A549 (cell line): ENCODE measurements at regions not wholly inside any gene's neighbourhood (a gene's known extent, or its start where the extent isn't known, plus 50 kb on each side); places are given as distances from the start of the nearest gene placed in this dataset.
A peak's percentile ranks its signal among the peaks of the same experiment; 100 is the strongest.

Source experiments
- ATAC-seq, 2 experiments: fragments of 200-7000 bp in 1 of 2; fragments of >200 bp in 1 of 2; cut with Nextera tagmentation in 1 of 2; cut with Tn5 transposase in 1 of 2; 3 replicates each; pipeline versions ENCODE4 v1.8.0 to v1.9.1; 2018 to 2020; ENCODE audit warnings: mild to moderate bottlenecking in 1 of 2, moderate library complexity in 1 of 2
- CTCF ChIA-PET: fragments of 300-600 bp; sonication (Branson Sonifier 250); formaldehyde crosslinking; extraction: SDS; loops from one replicate; lab custom pipeline; 2021; ENCODE audit warnings: antibody characterized with exemption, inconsistent platforms; lab: Yijun Ruan, JAX
- POLR2A ChIA-PET: fragments of 350-600 bp; formaldehyde crosslinking; extraction: SDS; loops from one replicate; lab custom pipeline; 2021; ENCODE audit warnings: antibody characterized with exemption, inconsistent platforms; lab: Yijun Ruan, JAX
- DNase-seq, 2 experiments: peaks; one replicate each; pipeline versions ENCODE4 v3.0.0 to v3.0.0-alpha.2; 2011 to 2016; ENCODE audit warnings: low read depth in 1 of 2, low spot score in 1 of 2
- FAIRE-seq: peaks from 2 replicates; lab custom pipeline; 2011; peaks lifted over from hg19 to GRCh38; lab: Jason Lieb, UNC
- H3K27ac ChIP-seq, 2 experiments: fragments of >200 bp; sonication (Bioruptor Twin); formaldehyde crosslinking; 3 replicates each; pipeline ENCODE4 v1.5.1; 2016 to 2017
- H3K4me1 ChIP-seq: fragments of >200 bp; sonication (Bioruptor Twin); formaldehyde crosslinking; 3 replicates; pipeline ENCODE4 v1.6.1; 2016
- H3K4me2 ChIP-seq: fragments of >200 bp; sonication (Bioruptor Twin); formaldehyde crosslinking; 3 replicates; pipeline ENCODE4 v1.6.1; 2016
- H3K4me3 ChIP-seq: fragments of >200 bp; sonication (Bioruptor Twin); formaldehyde crosslinking; 3 replicates; pipeline ENCODE4 v1.5.1; 2016
- H3K9me3 ChIP-seq: fragments of >200 bp; sonication (Bioruptor Twin); formaldehyde crosslinking; 3 replicates; pipeline ENCODE4 v1.6.1; 2016
- BHLHE40 ChIP-seq: IDR thresholded peaks from 2 replicates; pipeline ENCODE4 v1.6.1; 2012; ENCODE audit warnings: low read depth, low read length, inconsistent platforms
- CBX2 ChIP-seq: fragments of 200-600 bp; sonication (generic); IDR thresholded peaks from 2 replicates; pipeline ENCODE4 v1.6.1; 2016; ENCODE audit warnings: low read depth, mild to moderate bottlenecking, borderline replicate concordance
- CBX8 ChIP-seq: fragments of 200-600 bp; sonication (generic); IDR thresholded peaks from 2 replicates; pipeline ENCODE4 v1.6.1; 2016
- CEBPB ChIP-seq, 2 experiments: fragments of >200 bp in 1 of 2; sonication (Bioruptor Twin) in 1 of 2; formaldehyde crosslinking in 1 of 2; IDR thresholded peaks; 2 replicates each; pipeline ENCODE4 v1.6.1; 2012 to 2016
- EHF ChIP-seq: fragments of 250-450 bp; sonication (Bioruptor Pico); IDR thresholded peaks from 2 replicates; pipeline ENCODE4 v1.5.0; 2020; ENCODE audit warnings: mild to moderate bottlenecking
- EHMT2 ChIP-seq: fragments of 200-600 bp; sonication (generic); IDR thresholded peaks from 2 replicates; pipeline ENCODE4 v1.6.1; 2016; ENCODE audit warnings: antibody characterized with exemption, low read depth, mild to moderate bottlenecking, moderate library complexity
- EP300 ChIP-seq, 2 experiments: fragments of >200 bp; sonication (Bioruptor Twin); formaldehyde crosslinking; IDR thresholded peaks; 2 replicates in 1 of 2; 3 replicates in 1 of 2; pipeline ENCODE4 v1.6.1; 2016 to 2017
- ESRRA ChIP-seq: fragments of 150-350 bp; IDR thresholded peaks from 2 replicates; pipeline ENCODE4 v1.6.1; 2014; ENCODE audit warnings: mild to moderate bottlenecking, low read length, borderline replicate concordance
- FOSL2 ChIP-seq, 2 experiments: fragments of 450-650 bp in 1 of 2; fragments of >200 bp in 1 of 2; sonication (Bioruptor Twin) in 1 of 2; formaldehyde crosslinking; IDR thresholded peaks; 2 replicates each; pipeline versions ENCODE4 v1.5.0 to v1.6.1; 2016 to 2020; ENCODE audit warnings: mild to moderate bottlenecking in 1 of 2, moderate library complexity in 1 of 2
- HEYL ChIP-seq: fragments of 250-450 bp; sonication (Bioruptor Pico); IDR thresholded peaks from 2 replicates; pipeline ENCODE4 v1.8.0; 2021; ENCODE audit warnings: mild to moderate bottlenecking, moderate library complexity
- HOXB5 ChIP-seq: fragments of 250-450 bp; sonication (Bioruptor Pico); IDR thresholded peaks from 2 replicates; pipeline ENCODE4 v1.5.0; 2020; ENCODE audit warnings: mild to moderate bottlenecking, moderate library complexity
- KDM5A ChIP-seq: fragments of 200-600 bp; sonication (generic); IDR thresholded peaks from 2 replicates; pipeline ENCODE4 v1.6.1; 2016; ENCODE audit warnings: antibody characterized with exemption, mild to moderate bottlenecking
- MYC ChIP-seq: IDR thresholded peaks from 2 replicates; pipeline ENCODE4 v1.6.1; 2012; ENCODE audit warnings: mild to moderate bottlenecking, inconsistent platforms, low read length, improper control_type of control experiment, borderline replicate concordance
- NFE2L2 ChIP-seq: fragments of 150-350 bp; conservative IDR thresholded peaks from 2 replicates; pipeline ENCODE4 v1.6.1; 2014; ENCODE audit warnings: low read length
- POLR2A ChIP-seq: IDR thresholded peaks from 2 replicates; pipeline ENCODE4 v1.6.1; 2012; ENCODE audit warnings: mild to moderate bottlenecking, low read length
- RAD21 ChIP-seq, 2 experiments: fragments of >200 bp in 1 of 2; sonication (Bioruptor Twin) in 1 of 2; formaldehyde crosslinking in 1 of 2; IDR thresholded peaks in 1 of 2; conservative IDR thresholded peaks in 1 of 2; 2 replicates in 1 of 2; 3 replicates in 1 of 2; pipeline ENCODE4 v1.6.1; 2012 to 2018; ENCODE audit warnings: inconsistent platforms in 1 of 2
- RARB ChIP-seq: fragments of 250-450 bp; sonication (Bioruptor Pico); IDR thresholded peaks from 2 replicates; pipeline ENCODE4 v1.8.0; 2021; ENCODE audit warnings: mild to moderate bottlenecking, moderate library complexity
- RFX5 ChIP-seq: fragments of 450-650 bp; IDR thresholded peaks from 2 replicates; pipeline ENCODE4 v1.7.1; 2014; ENCODE audit warnings: antibody characterized with exemption, mild to moderate bottlenecking, moderate library complexity
- TFCP2L1 ChIP-seq: fragments of 250-450 bp; sonication (Bioruptor Pico); IDR thresholded peaks from 2 replicates; pipeline ENCODE4 v1.5.0; 2021; ENCODE audit warnings: mild to moderate bottlenecking
- TP53 ChIP-seq: fragments of 250-450 bp; sonication (Bioruptor Pico); IDR thresholded peaks from 2 replicates; pipeline ENCODE4 v1.5.0; 2021; ENCODE audit warnings: mild to moderate bottlenecking, moderate library complexity
- ZC3H11A ChIP-seq: fragments of 450-650 bp; IDR thresholded peaks from 2 replicates; pipeline ENCODE4 v1.6.1; 2014; ENCODE audit warnings: antibody characterized with exemption, mild to moderate bottlenecking
- WGBS: methylation state at CpG from one replicate; pipeline ENCODE4 v1.1.6; 2017; ENCODE audit errors: missing lambda C conversion rate; 5-methylcytosine and 5-hydroxymethylcytosine counted together
- TF ChIP-seq, protein P1 (sequence below): IDR thresholded peaks from 2 replicates; pipeline ENCODE4 v1.6.1; 2012
- TF ChIP-seq, protein P2 (sequence below): fragments of 450-650 bp; IDR thresholded peaks from 2 replicates; pipeline ENCODE4 v1.6.1; 2014; ENCODE audit warnings: antibody characterized with exemption
- TF ChIP-seq, protein P3 (sequence below): IDR thresholded peaks from 2 replicates; pipeline ENCODE4 v1.6.1; 2012; ENCODE audit warnings: low read depth, borderline replicate concordance

DNA sequence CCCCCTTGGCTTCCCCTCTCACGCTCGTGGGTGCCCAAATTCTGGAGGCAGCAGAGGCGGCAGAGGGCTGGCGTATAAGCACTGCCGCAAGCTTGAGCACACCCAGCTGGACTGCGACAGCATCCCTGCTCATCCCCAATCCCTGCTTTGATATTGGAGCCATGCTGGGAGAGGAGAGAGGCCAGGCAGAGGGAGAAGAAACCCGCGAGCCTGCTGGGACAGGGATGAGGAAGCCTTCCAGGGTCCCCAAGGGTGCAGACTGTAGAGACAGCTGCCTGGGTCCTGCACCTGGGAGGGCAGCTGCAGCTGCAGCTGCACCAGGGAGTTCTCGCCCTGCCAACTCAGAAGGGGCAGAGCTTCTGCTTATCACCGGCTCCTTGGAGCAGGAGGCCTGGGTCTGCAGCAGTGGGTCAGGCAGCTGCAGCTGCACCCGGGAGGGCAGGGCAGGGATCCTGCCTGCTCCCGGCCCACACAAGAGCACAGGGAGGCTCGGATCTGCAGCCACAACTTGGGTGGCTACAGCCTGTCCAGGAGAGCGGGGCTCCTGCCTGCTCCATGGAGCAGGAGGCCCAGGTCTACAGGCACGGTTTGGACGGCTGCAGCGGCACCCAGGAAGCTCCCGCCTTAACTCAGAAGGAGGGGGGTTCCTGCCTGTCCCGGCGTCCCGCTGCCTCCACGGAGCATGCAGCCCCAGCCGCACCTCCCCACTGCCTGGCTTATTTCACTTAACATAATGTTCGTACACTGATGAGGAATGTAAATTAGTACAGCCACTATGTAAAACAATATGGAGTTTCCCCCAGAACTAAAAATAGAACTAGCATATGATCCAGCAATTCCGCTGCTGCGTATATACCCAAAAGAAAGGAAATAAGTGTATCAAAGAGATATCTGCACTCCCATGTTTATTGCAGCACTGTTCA is 60.4 kb upstream of the SGPP1 start:
- no peak overlapping the region for H3K4me3 ChIP-seq
- FAIRE-seq (no peak), ATAC-seq (peak; percentile 24 to 43; a peak in 4 of 6 replicates), DNase-seq (no peak)
- ChIA-PET POLR2A (no interaction called here), CTCF (interaction anchor here (0.9 to 1.9 kb wide), 4 partner anchors 11 to 516 kb away, joined by 3 to 5 read pairs (median 3); no protein-coding TSS in a partner anchor)
- H3K4me2 ChIP-seq: no peak overlapping the region
- WGBS: 86% methylated on average over 11 of the region's 26 CpGs
- TF ChIP-seq NFE2L2: no peak
- no peaks in the 10 kb centered on the region for H3K4me1 ChIP-seq
- H3K9me3 ChIP-seq: no peaks in the 10 kb centered on the region
- H3K27ac ChIP-seq: no peak overlapping the region

DNA sequence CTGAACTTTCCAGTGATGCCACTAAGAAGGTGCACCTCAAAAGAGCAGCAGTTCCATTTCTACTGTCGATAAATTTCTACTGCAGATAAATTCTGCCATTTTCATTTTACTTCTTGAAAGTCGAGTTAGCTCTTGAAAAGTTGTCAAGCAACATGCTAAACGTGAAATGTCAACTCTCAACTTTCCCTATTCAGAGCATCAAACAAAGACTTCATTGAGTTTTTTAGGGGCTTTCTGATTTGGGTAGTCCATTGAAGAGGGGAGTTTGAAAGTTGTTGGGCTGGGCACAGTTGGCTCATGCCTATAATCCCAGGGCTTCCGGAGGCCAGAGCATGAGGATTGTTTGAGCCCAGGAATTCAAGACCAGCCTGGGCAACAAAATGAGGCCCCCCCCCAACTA is 59.4 kb upstream of the SYNE2 start:
- Histone ChIP-seq H3K4me1 (no peaks in the 10 kb centered on the region), H3K4me2 (no peak overlapping the region), H3K4me3 (no peak overlapping the region), H3K9me3 (no peaks in the 10 kb centered on the region), H3K27ac (no peak overlapping the region)
- FAIRE-seq (no peak), DNase-seq (no peak), ATAC-seq (no peak)
- ChIA-PET POLR2A (no interaction called here), CTCF (interaction anchor here (1.0 kb wide), 1 partner anchor 137 kb away, joined by 3 read pairs; no protein-coding TSS in a partner anchor)
- 53% methylated on average over 4 of the region's 4 CpGs for WGBS
- no peak for TF ChIP-seq KDM5A
- no peak for TF ChIP-seq NFE2L2
- no peak for TF ChIP-seq ESRRA
- TF ChIP-seq FOSL2 (IDR thresholded peaks at IDR 0.05): no peak
- TF ChIP-seq FOSL2 (CRISPR knock-in tag; IDR thresholded peaks at IDR 0.05): no peak

DNA sequence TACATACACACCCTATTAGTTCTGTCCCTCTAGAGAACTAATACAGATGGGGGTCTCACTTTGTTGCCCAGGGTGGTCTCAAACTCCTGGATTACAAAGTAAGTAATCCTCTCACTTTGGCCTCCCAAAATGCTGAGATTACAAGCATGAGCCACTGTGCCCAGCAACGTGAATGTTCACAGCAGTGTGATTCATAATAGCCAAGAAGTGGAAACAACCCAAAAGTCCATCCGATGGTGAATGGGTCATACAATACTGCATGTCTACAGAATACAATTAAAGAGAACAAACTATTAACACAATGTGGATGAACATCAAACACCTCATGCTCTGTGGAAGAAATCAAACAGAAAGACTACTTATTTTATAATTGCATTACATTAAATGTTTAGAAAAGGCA is 57.3 kb upstream of the SYNE2 start:
- ChIA-PET POLR2A (no interaction called here), CTCF (interaction anchor here (1.2 kb wide), 1 partner anchor 500 kb away, joined by 8 read pairs; no protein-coding TSS in a partner anchor)
- DNase-seq (no peak), FAIRE-seq (no peak), ATAC-seq (no peak)
- TF ChIP-seq RARB (CRISPR knock-in tag): no peak
- TF ChIP-seq TFCP2L1 (CRISPR knock-in tag): no peak
- TF ChIP-seq CBX8: no peak
- no peak for TF ChIP-seq ZC3H11A
- no peak for TF ChIP-seq POLR2A
- no peak for TF ChIP-seq CEBPB (IDR thresholded peaks at IDR 0.05)
- no peak for TF ChIP-seq EHF (CRISPR knock-in tag)
- TF ChIP-seq HOXB5 (CRISPR knock-in tag): no peak
- no peak for TF ChIP-seq RAD21 (conservative IDR thresholded peaks at IDR 0.05 in 1 of 2, IDR thresholded peaks at IDR 0.05 in 1 of 2)
- no peak for TF ChIP-seq HEYL (CRISPR knock-in tag)
- TF ChIP-seq MYC: no peak
- TF ChIP-seq, protein P1, sequence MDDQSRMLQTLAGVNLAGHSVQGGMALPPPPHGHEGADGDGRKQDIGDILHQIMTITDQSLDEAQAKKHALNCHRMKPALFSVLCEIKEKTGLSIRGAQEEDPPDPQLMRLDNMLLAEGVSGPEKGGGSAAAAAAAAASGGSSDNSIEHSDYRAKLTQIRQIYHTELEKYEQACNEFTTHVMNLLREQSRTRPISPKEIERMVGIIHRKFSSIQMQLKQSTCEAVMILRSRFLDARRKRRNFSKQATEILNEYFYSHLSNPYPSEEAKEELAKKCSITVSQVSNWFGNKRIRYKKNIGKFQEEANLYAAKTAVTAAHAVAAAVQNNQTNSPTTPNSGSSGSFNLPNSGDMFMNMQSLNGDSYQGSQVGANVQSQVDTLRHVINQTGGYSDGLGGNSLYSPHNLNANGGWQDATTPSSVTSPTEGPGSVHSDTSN: no peak
- TF ChIP-seq KDM5A: no peak
- no peak for TF ChIP-seq EP300 (IDR thresholded peaks at IDR 0.05)
- TF ChIP-seq CBX2: no peak
- Histone ChIP-seq H3K27ac (no peak overlapping the region), H3K4me3 (no peak overlapping the region), H3K4me2 (no peak overlapping the region), H3K9me3 (no peaks in the 10 kb centered on the region), H3K4me1 (no peaks in the 10 kb centered on the region)
- 39% methylated on average over 2 of the region's 2 CpGs for WGBS

DNA sequence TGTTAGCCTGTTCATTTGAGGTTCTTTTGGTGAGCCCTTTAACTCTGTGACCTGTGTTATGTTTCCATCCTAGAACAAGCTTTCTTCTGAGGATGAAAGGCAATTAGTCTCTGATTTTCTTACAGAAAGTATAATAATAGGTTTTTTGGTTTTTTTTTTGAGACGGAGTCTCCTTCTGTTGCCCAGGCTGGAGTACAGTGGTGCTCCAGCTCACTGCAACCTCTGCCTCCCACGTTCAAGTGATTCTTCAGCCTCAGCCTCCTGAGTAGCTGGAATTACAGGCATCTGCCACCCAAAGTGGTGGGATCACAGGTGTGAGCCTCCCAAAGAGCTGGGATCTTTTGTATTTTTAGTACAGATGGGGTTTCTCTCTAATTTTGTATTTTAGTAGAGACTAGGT is 52.7 kb upstream of the SYNE2 start:
- TF ChIP-seq TP53 (CRISPR knock-in tag) (no peak), HEYL (CRISPR knock-in tag) (no peak), RFX5 (no peak), EHF (CRISPR knock-in tag) (no peak), EHMT2 (no peak), BHLHE40 (no peak)
- TF ChIP-seq, protein P2, sequence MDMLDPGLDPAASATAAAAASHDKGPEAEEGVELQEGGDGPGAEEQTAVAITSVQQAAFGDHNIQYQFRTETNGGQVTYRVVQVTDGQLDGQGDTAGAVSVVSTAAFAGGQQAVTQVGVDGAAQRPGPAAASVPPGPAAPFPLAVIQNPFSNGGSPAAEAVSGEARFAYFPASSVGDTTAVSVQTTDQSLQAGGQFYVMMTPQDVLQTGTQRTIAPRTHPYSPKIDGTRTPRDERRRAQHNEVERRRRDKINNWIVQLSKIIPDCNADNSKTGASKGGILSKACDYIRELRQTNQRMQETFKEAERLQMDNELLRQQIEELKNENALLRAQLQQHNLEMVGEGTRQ: no peak
- TF ChIP-seq, protein P3, sequence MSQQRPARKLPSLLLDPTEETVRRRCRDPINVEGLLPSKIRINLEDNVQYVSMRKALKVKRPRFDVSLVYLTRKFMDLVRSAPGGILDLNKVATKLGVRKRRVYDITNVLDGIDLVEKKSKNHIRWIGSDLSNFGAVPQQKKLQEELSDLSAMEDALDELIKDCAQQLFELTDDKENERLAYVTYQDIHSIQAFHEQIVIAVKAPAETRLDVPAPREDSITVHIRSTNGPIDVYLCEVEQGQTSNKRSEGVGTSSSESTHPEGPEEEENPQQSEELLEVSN: no peak
- DNase-seq (no peak), ATAC-seq (peak in 1 of 2 experiments; percentile 31; a peak in 2 of 6 replicates), FAIRE-seq (no peak)
- H3K4me2 ChIP-seq: peak overlapping the region; percentile 77
- CTCF ChIA-PET: interaction anchor here (0.5 to 4.6 kb wide), 23 partner anchors 8 to 597 kb away, joined by 3 to 36 read pairs (median 4); partner anchors contain the start of gene ESR2
- no peaks in the 10 kb centered on the region for H3K4me1 ChIP-seq
- 48% methylated on average over 2 of the region's 2 CpGs for WGBS
- no peaks in the 10 kb centered on the region for H3K9me3 ChIP-seq
- POLR2A ChIA-PET: no interaction called here
- H3K4me3 ChIP-seq: no peak overlapping the region
- no peak overlapping the region for H3K27ac ChIP-seq
